GM12891 (cell line): ENCODE measurements at regions not wholly inside any gene's neighbourhood (a gene's known extent, or its start where the extent isn't known, plus 50 kb on each side); places are given as distances from the start of the nearest gene placed in this dataset.

ENCODE experiments used
- POLR2AphosphoS5 ChIP-seq: IDR thresholded peaks from 2 replicates; pipeline ENCODE4 v1.6.1; 2011; ENCODE audit warnings: low read depth, low read length, control low read depth
- SPI1 ChIP-seq: IDR thresholded peaks from 2 replicates; pipeline ENCODE4 v1.6.1; 2011; ENCODE audit warnings: low read depth, low read length, control low read depth

- no peak for TF ChIP-seq POLR2AphosphoS5
- no peak for TF ChIP-seq SPI1
These were observed 131.9 kb downstream of the MAF start for GRCh38 chr16:79468631-79469030.
